ENCODE measurements at regions not wholly inside any gene's neighbourhood (a gene's known extent, or its start where the extent isn't known, plus 50 kb on each side); places are given as distances from the start of the nearest gene placed in this dataset.
A peak's percentile ranks its signal among the peaks of the same experiment; 100 is the strongest.
"Not testable (repeated sequence)": the region's sequence is repeated elsewhere in the genome, so short reads cannot be mapped to it uniquely, and the experiment has no call there.

- TF ChIP-seq CTCF (IDR thresholded peaks at IDR 0.05), result no peak
- Histone ChIP-seq H4K20me1 (ENCODE audit: insufficient read depth, low read length) (no peaks in the 10 kb centered on the region), H2AFZ (ENCODE audit: insufficient read depth, low read depth, low read length, poor library complexity, severe bottlenecking) (peak overlapping the region; percentile 14), H3K27ac (ENCODE audit: low read depth in 1 of 2, low read length in 2 of 2) (peak overlapping the region in 1 of 2 donors; percentile 69), H3K9ac (ENCODE audit: insufficient read depth, low read length, poor library complexity, severe bottlenecking) (no peak overlapping the region), H3K79me2 (ENCODE audit: insufficient read depth, low read length) (no peaks in the 10 kb centered on the region), H3K9me3 (replicated peaks in 1 of 2; ENCODE audit: control insufficient read depth in 1 of 2, insufficient read depth in 1 of 2, low read length in 2 of 2) (no peaks in the 10 kb centered on the region), H3K36me3 (replicated peaks in 1 of 2; ENCODE audit: control insufficient read depth in 1 of 2, insufficient read depth in 2 of 2, low read length in 2 of 2) (no peaks in the 10 kb centered on the region), H3K4me1 (ENCODE audit: control insufficient read depth in 1 of 2, insufficient read depth in 2 of 2, low read length in 2 of 2) (peaks cover 40 to 43% of the 10 kb centered on the region in 2 donors), H3K4me2 (replicated peaks; ENCODE audit: extremely low read depth, low read length, poor library complexity, severe bottlenecking) (no peak overlapping the region), H3K27me3 (ENCODE audit: control insufficient read depth in 2 of 2, insufficient read depth in 2 of 2, low read length in 2 of 2) (no peaks in the 10 kb centered on the region), H3K4me3 (replicated peaks in 1 of 3; ENCODE audit: low read depth in 2 of 3, low read length in 3 of 3) (no peak overlapping the region)
- DNase-seq, result peak; percentile 74 to 92 (median 80)
- Mint-ChIP-seq H3K36me3 (peaks cover 2 to 4% of the 10 kb centered on the region in 2 donors), H3K9me3 (peaks cover 0 to 13% (median 4%) of the 10 kb centered on the region in 7 donors), H3K4me1 (peaks cover 47% of the 10 kb centered on the region), H3K27ac (peak overlapping the region in 5 of 7 donors; percentile 49 to 90 (median 78)), H3K4me3 (no peak overlapping the region), H3K27me3 (ENCODE audit: low read depth in 3 of 3) (peaks cover 0 to 6% (median 3%) of the 10 kb centered on the region in 3 donors)
- intact Hi-C loops (cut with micrococcal nuclease), result loop anchor here in 1 of 2 donors (10.0 kb wide), 1 partner anchor 134 kb away; no protein-coding TSS in a partner anchor
- 70% methylated on average over 10 of the region's 13 CpGs for WGBS (ENCODE audit: insufficient coverage)
Observed at GRCh38 chr1:203408486-203409481, 57.9 kb upstream of the FMOD start.

GRCh38 chr1:203410182-203410900 lies 59.4 kb upstream of the FMOD start:
- intact Hi-C loops (cut with micrococcal nuclease), result loop anchor here in 1 of 2 donors (5.0 kb wide), 1 partner anchor 43 kb away; no protein-coding TSS in a partner anchor
- Histone ChIP-seq H4K20me1 (ENCODE audit: insufficient read depth, low read length) (no peaks in the 10 kb centered on the region), H3K79me2 (ENCODE audit: insufficient read depth, low read length) (no peaks in the 10 kb centered on the region), H3K4me3 (replicated peaks in 1 of 3; ENCODE audit: low read depth in 2 of 3, low read length in 3 of 3) (peak overlapping the region in 1 of 3 experiments; percentile 26), H2AFZ (ENCODE audit: insufficient read depth, low read depth, low read length, poor library complexity, severe bottlenecking) (peak overlapping the region; percentile 52), H3K27me3 (ENCODE audit: control insufficient read depth in 2 of 2, insufficient read depth in 2 of 2, low read length in 2 of 2) (no peaks in the 10 kb centered on the region), H3K4me2 (replicated peaks; ENCODE audit: extremely low read depth, low read length, poor library complexity, severe bottlenecking) (peak overlapping the region; percentile 53), H3K27ac (ENCODE audit: low read depth in 1 of 2, low read length in 2 of 2) (peak overlapping the region; percentile 18 to 69), H3K4me1 (ENCODE audit: control insufficient read depth in 1 of 2, insufficient read depth in 2 of 2, low read length in 2 of 2) (peaks cover 40 to 43% of the 10 kb centered on the region in 2 donors), H3K36me3 (replicated peaks in 1 of 2; ENCODE audit: control insufficient read depth in 1 of 2, insufficient read depth in 2 of 2, low read length in 2 of 2) (no peaks in the 10 kb centered on the region), H3K9ac (ENCODE audit: insufficient read depth, low read length, poor library complexity, severe bottlenecking) (peak overlapping the region; percentile 10), H3K9me3 (replicated peaks in 1 of 2; ENCODE audit: control insufficient read depth in 1 of 2, insufficient read depth in 1 of 2, low read length in 2 of 2) (peaks cover 0 to 3% of the 10 kb centered on the region in 2 donors)
- Mint-ChIP-seq H3K27ac (peak overlapping the region; percentile 75 to 90 (median 86)), H3K36me3 (peaks cover 2 to 4% of the 10 kb centered on the region in 2 donors), H3K4me1 (peaks cover 45% of the 10 kb centered on the region), H3K4me3 (peak overlapping the region in 1 of 2 donors; percentile 84), H3K27me3 (ENCODE audit: low read depth in 3 of 3) (peaks cover 3 to 11% (median 3%) of the 10 kb centered on the region in 3 donors), H3K9me3 (peaks cover 3 to 21% (median 11%) of the 10 kb centered on the region in 7 donors)
- no peak for TF ChIP-seq CTCF (IDR thresholded peaks at IDR 0.05)
- peak; percentile 35 to 58 (median 56) for DNase-seq
- WGBS (ENCODE audit: insufficient coverage), result 17% methylated on average over 4 of the region's 7 CpGs

- H3K4me2 ChIP-seq (replicated peaks; ENCODE audit: extremely low read depth, low read length, poor library complexity, severe bottlenecking), result peak overlapping the region; percentile 53
- not testable (repeated sequence) for H3K79me2 ChIP-seq (ENCODE audit: insufficient read depth, low read length); H3K9ac ChIP-seq (ENCODE audit: insufficient read depth, low read length, poor library complexity, severe bottlenecking); H2AFZ ChIP-seq (ENCODE audit: insufficient read depth, low read depth, low read length, poor library complexity, severe bottlenecking); H3K36me3 ChIP-seq (replicated peaks in 1 of 2; ENCODE audit: control insufficient read depth in 1 of 2, insufficient read depth in 2 of 2, low read length in 2 of 2); H4K20me1 ChIP-seq (ENCODE audit: insufficient read depth, low read length); H3K9me3 ChIP-seq (replicated peaks in 1 of 2; ENCODE audit: control insufficient read depth in 1 of 2, insufficient read depth in 1 of 2, low read length in 2 of 2); H3K27me3 ChIP-seq (ENCODE audit: control insufficient read depth in 2 of 2, insufficient read depth in 2 of 2, low read length in 2 of 2); H3K36me3 Mint-ChIP-seq
- peak overlapping the region; percentile 54 to 69 for H3K27ac ChIP-seq (ENCODE audit: low read depth in 1 of 2, low read length in 2 of 2)
- H3K4me3 Mint-ChIP-seq, result peak overlapping the region in 1 of 2 donors; percentile 39
- peaks cover 43% of the 10 kb centered on the region for H3K4me1 Mint-ChIP-seq
- WGBS (ENCODE audit: insufficient coverage), result 20% methylated on average over 6 of the region's 9 CpGs
- peaks cover 3 to 13% (median 3%) of the 10 kb centered on the region in 3 donors for H3K27me3 Mint-ChIP-seq (ENCODE audit: low read depth in 3 of 3)
- H3K4me1 ChIP-seq (ENCODE audit: control insufficient read depth in 1 of 2, insufficient read depth in 2 of 2, low read length in 2 of 2), result peaks cover 40 to 43% of the 10 kb centered on the region in 2 donors
- peak overlapping the region in 1 of 3 experiments; percentile 26 for H3K4me3 ChIP-seq (replicated peaks in 1 of 3; ENCODE audit: low read depth in 2 of 3, low read length in 3 of 3)
- peak; percentile 38 to 75 (median 58) for DNase-seq
- intact Hi-C loops (cut with micrococcal nuclease), result loop anchor here in 1 of 2 donors (5.0 kb wide), 1 partner anchor 44 kb away; no protein-coding TSS in a partner anchor
- peaks cover 3 to 21% (median 11%) of the 10 kb centered on the region in 7 donors for H3K9me3 Mint-ChIP-seq
- H3K27ac Mint-ChIP-seq, result peak overlapping the region; percentile 49 to 90 (median 79)
Observed at GRCh38 chr1:203411431-203411830, 60.5 kb upstream of the FMOD start.
